Neural cell (in vitro differentiated cells): ENCODE measurements at regions not wholly inside any gene's neighbourhood (a gene's known extent, or its start where the extent isn't known, plus 50 kb on each side); places are given as distances from the start of the nearest gene placed in this dataset.

Experiments
- H2AFZ ChIP-seq: fragments of 200-600, 300-800 bp; sonication (generic), shearing (Covaris generic); 2 replicates; pipeline ENCODE4 v1.6.0; 2014; ENCODE audit warnings: low read depth, mild to moderate bottlenecking, antibody characterized with exemption, low read length, moderate library complexity
- H3F3A ChIP-seq: fragments of 200-600 bp; shearing (Covaris generic); 2 replicates; pipeline ENCODE4 v1.6.1; 2016; ENCODE audit warnings: mild to moderate bottlenecking, moderate library complexity, mixed read lengths, antibody characterized with exemption, low read length; ENCODE audit not compliant: insufficient read depth, poor library complexity, severe bottlenecking
- H3K27ac ChIP-seq: fragments of 200-600, 300-800 bp; sonication (generic), shearing (Covaris generic); 2 replicates; pipeline ENCODE4 v1.5.1; 2014; ENCODE audit warnings: mild to moderate bottlenecking, low read length, moderate library complexity
- H3K27me3 ChIP-seq: fragments of 300-800, 200-600 bp; sonication (generic), shearing (Covaris generic); 2 replicates; pipeline ENCODE4 v1.6.0; 2014; ENCODE audit warnings: mild to moderate bottlenecking, low read depth, low read length, moderate library complexity; ENCODE audit not compliant: insufficient read depth
- H3K36me3 ChIP-seq: fragments of 300-800, 200-600 bp; sonication (generic), shearing (Covaris generic); 2 replicates; pipeline ENCODE4 v1.5.1; 2014; ENCODE audit warnings: mild to moderate bottlenecking, antibody characterized with exemption, low read length, moderate library complexity; ENCODE audit not compliant: insufficient read depth
- H3K4me2 ChIP-seq: fragments of 300-800, 200-600 bp; sonication (generic), shearing (Covaris generic); 2 replicates; pipeline ENCODE4 v1.6.0; 2014; ENCODE audit warnings: mild to moderate bottlenecking, low read length
- H3K4me3 ChIP-seq: fragments of 300-800, 200-600 bp; sonication (generic), shearing (Covaris generic); 2 replicates; pipeline ENCODE4 v1.5.1; 2014; ENCODE audit warnings: mild to moderate bottlenecking, low read length, moderate library complexity
- H3K79me2 ChIP-seq: fragments of 200-600 bp; shearing (Covaris generic); replicated peaks from 2 replicates; pipeline ENCODE4 v1.6.0; 2014; ENCODE audit warnings: mild to moderate bottlenecking, low read length, moderate library complexity; ENCODE audit not compliant: insufficient read depth
- H3K9ac ChIP-seq: fragments of 300-800, 200-600 bp; sonication (generic), shearing (Covaris generic); 2 replicates; pipeline ENCODE4 v1.6.1; 2016; ENCODE audit warnings: mild to moderate bottlenecking, low read length, mixed read lengths
- H3K9me2 ChIP-seq: fragments of 200-600 bp; shearing (Covaris generic); 2 replicates; pipeline ENCODE4 v1.6.1; 2016; ENCODE audit warnings: mild to moderate bottlenecking, low read length, mixed read lengths; ENCODE audit not compliant: insufficient read depth
- H3K9me3 ChIP-seq: fragments of 200-600, 300-800 bp; sonication (generic), shearing (Covaris generic); 2 replicates; pipeline ENCODE4 v1.6.1; 2016; ENCODE audit warnings: mild to moderate bottlenecking, mixed run types, low read length, moderate library complexity, mixed read lengths
- H4K20me1 ChIP-seq: fragments of 200-600 bp; shearing (Covaris generic); 2 replicates; pipeline ENCODE4 v1.6.1; 2016; ENCODE audit warnings: mild to moderate bottlenecking, mixed run types; ENCODE audit not compliant: insufficient read depth
- EP300 ChIP-seq: fragments of 450-650 bp; conservative IDR thresholded peaks from 2 replicates; pipeline ENCODE4 v1.6.1; 2014; ENCODE audit warnings: antibody characterized with exemption, mild to moderate bottlenecking, moderate library complexity; ENCODE audit not compliant: poor library complexity, severe bottlenecking
- EZH2 ChIP-seq: fragments of 200-600, 300-800 bp; shearing (Covaris generic), sonication (generic); IDR thresholded peaks from 2 replicates; pipeline ENCODE4 v1.6.1; 2014; ENCODE audit warnings: antibody characterized with exemption, low read length, borderline replicate concordance, mild to moderate bottlenecking; ENCODE audit not compliant: insufficient read depth, poor library complexity, severe bottlenecking
- MXI1 ChIP-seq: fragments of 450-650 bp; conservative IDR thresholded peaks from 2 replicates; pipeline ENCODE4 v1.6.1; 2014; ENCODE audit warnings: antibody characterized with exemption, mild to moderate bottlenecking; ENCODE audit not compliant: poor library complexity, severe bottlenecking
- POLR2AphosphoS5 ChIP-seq: IDR thresholded peaks from 2 replicates; pipeline ENCODE4 v1.6.1; 2012
- RAD21 ChIP-seq: fragments of 450-650 bp; conservative IDR thresholded peaks from 2 replicates; pipeline ENCODE4 v1.6.1; 2014; ENCODE audit warnings: antibody characterized with exemption, mild to moderate bottlenecking, moderate library complexity
- SMC3 ChIP-seq: fragments of 450-650 bp; conservative IDR thresholded peaks from 2 replicates; pipeline ENCODE4 v1.6.1; 2014; ENCODE audit warnings: antibody characterized with exemption, mild to moderate bottlenecking, moderate library complexity; ENCODE audit not compliant: poor library complexity
- TAF1 ChIP-seq: IDR thresholded peaks from 2 replicates; pipeline ENCODE4 v1.6.1; 2012; ENCODE audit warnings: low read depth
- TF ChIP-seq, protein P1 (sequence below): IDR thresholded peaks from 2 replicates; pipeline ENCODE4 v1.6.1; 2012; ENCODE audit warnings: borderline replicate concordance
- TF ChIP-seq, protein P2 (sequence below): fragments of 450-650 bp; IDR thresholded peaks from 2 replicates; pipeline ENCODE4 v1.5.1; 2014; ENCODE audit warnings: antibody characterized with exemption, mild to moderate bottlenecking, moderate library complexity; ENCODE audit not compliant: poor library complexity, severe bottlenecking

DNA sequence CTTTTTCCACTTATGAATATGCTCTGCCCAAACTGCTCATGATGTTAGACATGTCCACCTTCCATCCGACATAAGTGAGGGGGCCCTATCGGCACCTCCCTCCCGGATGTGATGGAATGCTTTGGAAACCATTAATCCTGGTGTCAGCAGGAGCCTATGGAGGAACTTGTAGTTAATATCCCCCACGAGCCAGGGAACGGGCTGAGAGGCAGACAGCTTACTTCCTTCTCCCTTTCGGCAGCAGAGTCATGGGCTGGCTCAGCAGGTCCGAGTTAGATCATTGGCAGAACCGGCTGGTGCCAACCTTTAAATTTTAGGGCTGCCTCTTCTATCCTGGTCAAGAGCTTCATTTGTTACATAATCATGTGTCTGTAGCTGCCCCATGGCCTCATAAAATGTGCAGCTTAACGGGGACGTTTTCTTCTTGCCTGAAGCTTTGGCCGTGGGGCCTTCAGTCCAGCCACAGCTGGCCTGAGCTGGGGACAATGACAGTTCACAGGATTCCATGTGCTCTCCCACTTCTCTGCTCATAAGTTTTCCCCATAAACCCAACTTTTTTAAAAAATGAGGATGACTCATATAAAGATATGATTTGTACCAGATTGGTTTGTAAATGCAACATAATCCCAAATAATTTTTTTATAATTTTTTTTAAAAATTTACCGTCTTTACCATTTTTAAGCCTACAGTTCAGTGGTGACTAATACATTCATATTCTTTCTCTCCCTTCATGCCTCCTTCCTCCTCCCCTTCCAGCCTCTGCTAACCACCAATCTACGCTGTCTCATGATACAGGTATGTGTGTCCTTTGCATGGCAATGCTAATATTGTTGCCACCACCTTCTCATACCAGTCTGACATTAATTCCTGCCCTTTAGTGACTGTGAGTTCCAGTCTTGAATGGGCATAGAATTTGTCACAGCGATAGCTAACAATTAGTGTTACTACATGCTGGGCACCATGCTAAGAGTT is 62.2 kb upstream of the RGMA start:
- Histone ChIP-seq H3K27ac (no peak overlapping the region), H4K20me1 (no peaks in the 10 kb centered on the region), H3F3A (no peaks in the 10 kb centered on the region)

DNA sequence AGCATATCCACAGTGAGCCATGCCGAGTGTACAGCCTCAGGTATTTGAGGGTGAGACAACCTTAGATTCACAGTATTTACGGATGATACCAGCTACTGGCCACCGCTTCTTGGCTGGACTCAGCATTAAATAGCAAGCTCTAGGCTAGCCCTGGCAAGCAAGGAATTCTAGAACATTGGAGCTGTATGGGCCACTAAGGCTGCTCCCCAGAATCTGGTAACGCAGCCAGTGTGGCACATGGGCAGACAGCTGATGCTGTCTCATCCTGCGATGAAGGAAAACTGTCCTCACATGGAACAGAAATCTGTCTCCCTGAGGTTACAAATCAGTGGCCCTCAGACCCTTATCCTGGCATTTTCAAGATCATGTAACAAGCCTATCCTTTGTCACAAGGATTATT is 57.6 kb upstream of the RGMA start:
- no peak overlapping the region for H3K27ac ChIP-seq
- no peaks in the 10 kb centered on the region for H4K20me1 ChIP-seq
- no peaks in the 10 kb centered on the region for H3K9me2 ChIP-seq
- H3K79me2 ChIP-seq, result no peaks in the 10 kb centered on the region
- no peak overlapping the region for H2AFZ ChIP-seq
- TF ChIP-seq, protein P1, sequence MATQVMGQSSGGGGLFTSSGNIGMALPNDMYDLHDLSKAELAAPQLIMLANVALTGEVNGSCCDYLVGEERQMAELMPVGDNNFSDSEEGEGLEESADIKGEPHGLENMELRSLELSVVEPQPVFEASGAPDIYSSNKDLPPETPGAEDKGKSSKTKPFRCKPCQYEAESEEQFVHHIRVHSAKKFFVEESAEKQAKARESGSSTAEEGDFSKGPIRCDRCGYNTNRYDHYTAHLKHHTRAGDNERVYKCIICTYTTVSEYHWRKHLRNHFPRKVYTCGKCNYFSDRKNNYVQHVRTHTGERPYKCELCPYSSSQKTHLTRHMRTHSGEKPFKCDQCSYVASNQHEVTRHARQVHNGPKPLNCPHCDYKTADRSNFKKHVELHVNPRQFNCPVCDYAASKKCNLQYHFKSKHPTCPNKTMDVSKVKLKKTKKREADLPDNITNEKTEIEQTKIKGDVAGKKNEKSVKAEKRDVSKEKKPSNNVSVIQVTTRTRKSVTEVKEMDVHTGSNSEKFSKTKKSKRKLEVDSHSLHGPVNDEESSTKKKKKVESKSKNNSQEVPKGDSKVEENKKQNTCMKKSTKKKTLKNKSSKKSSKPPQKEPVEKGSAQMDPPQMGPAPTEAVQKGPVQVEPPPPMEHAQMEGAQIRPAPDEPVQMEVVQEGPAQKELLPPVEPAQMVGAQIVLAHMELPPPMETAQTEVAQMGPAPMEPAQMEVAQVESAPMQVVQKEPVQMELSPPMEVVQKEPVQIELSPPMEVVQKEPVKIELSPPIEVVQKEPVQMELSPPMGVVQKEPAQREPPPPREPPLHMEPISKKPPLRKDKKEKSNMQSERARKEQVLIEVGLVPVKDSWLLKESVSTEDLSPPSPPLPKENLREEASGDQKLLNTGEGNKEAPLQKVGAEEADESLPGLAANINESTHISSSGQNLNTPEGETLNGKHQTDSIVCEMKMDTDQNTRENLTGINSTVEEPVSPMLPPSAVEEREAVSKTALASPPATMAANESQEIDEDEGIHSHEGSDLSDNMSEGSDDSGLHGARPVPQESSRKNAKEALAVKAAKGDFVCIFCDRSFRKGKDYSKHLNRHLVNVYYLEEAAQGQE, result no peak
- TF ChIP-seq POLR2AphosphoS5, result no peak
- TF ChIP-seq TAF1, result no peak
- no peak for TF ChIP-seq EP300
- TF ChIP-seq RAD21, result no peak
- TF ChIP-seq SMC3, result no peak
- TF ChIP-seq, protein P2, sequence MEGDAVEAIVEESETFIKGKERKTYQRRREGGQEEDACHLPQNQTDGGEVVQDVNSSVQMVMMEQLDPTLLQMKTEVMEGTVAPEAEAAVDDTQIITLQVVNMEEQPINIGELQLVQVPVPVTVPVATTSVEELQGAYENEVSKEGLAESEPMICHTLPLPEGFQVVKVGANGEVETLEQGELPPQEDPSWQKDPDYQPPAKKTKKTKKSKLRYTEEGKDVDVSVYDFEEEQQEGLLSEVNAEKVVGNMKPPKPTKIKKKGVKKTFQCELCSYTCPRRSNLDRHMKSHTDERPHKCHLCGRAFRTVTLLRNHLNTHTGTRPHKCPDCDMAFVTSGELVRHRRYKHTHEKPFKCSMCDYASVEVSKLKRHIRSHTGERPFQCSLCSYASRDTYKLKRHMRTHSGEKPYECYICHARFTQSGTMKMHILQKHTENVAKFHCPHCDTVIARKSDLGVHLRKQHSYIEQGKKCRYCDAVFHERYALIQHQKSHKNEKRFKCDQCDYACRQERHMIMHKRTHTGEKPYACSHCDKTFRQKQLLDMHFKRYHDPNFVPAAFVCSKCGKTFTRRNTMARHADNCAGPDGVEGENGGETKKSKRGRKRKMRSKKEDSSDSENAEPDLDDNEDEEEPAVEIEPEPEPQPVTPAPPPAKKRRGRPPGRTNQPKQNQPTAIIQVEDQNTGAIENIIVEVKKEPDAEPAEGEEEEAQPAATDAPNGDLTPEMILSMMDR, result no peak
- TF ChIP-seq EZH2, result no peak
- TF ChIP-seq MXI1, result no peak
- no peaks in the 10 kb centered on the region for H3F3A ChIP-seq
- no peaks in the 10 kb centered on the region for H3K9me3 ChIP-seq
- H3K4me3 ChIP-seq, result no peak overlapping the region
- no peak overlapping the region for H3K9ac ChIP-seq
- no peaks in the 10 kb centered on the region for H3K27me3 ChIP-seq
- H3K4me2 ChIP-seq, result no peak overlapping the region
- no peaks in the 10 kb centered on the region for H3K36me3 ChIP-seq

More for the DNA sequence above, 62.2 kb upstream of the RGMA start:
- Histone ChIP-seq H3K27me3 (no peaks in the 10 kb centered on the region), H3K9me3 (no peaks in the 10 kb centered on the region), H3K4me2 (no peak overlapping the region), H3K4me3 (no peak overlapping the region), H3K9ac (no peak overlapping the region), H2AFZ (no peak overlapping the region), H3K36me3 (no peaks in the 10 kb centered on the region), H3K9me2 (no peaks in the 10 kb centered on the region), H3K79me2 (no peaks in the 10 kb centered on the region)
- TF ChIP-seq MXI1, result no peak
- TF ChIP-seq EP300, result no peak
- no peak for TF ChIP-seq TAF1
- TF ChIP-seq EZH2, result no peak
- TF ChIP-seq SMC3, result no peak
- no peak for TF ChIP-seq RAD21
- TF ChIP-seq POLR2AphosphoS5, result no peak
- TF ChIP-seq, protein P1, result no peak
- TF ChIP-seq, protein P2, result no peak
